ENCODE measurements at regions not wholly inside any gene's neighbourhood (a gene's known extent, or its start where the extent isn't known, plus 50 kb on each side); places are given as distances from the start of the nearest gene placed in this dataset.
"Not testable (repeated sequence)": the region's sequence is repeated elsewhere in the genome, so short reads cannot be mapped to it uniquely, and the experiment has no call there.

GRCh38 chrX:40867352-40867751 is 132.0 kb upstream of the MED14 start:
- no peak overlapping the region for H3K27ac Mint-ChIP-seq (ENCODE audit: unreplicated experiment)
- H3K36me3 Mint-ChIP-seq (ENCODE audit: low read depth, unreplicated experiment), result peaks cover 4% of the 10 kb centered on the region
- H3K4me1 Mint-ChIP-seq (ENCODE audit: unreplicated experiment), result no peaks in the 10 kb centered on the region
- no peak for DNase-seq (ENCODE audit: low spot score)
- H3K27me3 Mint-ChIP-seq (ENCODE audit: unreplicated experiment), result no peaks in the 10 kb centered on the region
- TF ChIP-seq, protein P1, sequence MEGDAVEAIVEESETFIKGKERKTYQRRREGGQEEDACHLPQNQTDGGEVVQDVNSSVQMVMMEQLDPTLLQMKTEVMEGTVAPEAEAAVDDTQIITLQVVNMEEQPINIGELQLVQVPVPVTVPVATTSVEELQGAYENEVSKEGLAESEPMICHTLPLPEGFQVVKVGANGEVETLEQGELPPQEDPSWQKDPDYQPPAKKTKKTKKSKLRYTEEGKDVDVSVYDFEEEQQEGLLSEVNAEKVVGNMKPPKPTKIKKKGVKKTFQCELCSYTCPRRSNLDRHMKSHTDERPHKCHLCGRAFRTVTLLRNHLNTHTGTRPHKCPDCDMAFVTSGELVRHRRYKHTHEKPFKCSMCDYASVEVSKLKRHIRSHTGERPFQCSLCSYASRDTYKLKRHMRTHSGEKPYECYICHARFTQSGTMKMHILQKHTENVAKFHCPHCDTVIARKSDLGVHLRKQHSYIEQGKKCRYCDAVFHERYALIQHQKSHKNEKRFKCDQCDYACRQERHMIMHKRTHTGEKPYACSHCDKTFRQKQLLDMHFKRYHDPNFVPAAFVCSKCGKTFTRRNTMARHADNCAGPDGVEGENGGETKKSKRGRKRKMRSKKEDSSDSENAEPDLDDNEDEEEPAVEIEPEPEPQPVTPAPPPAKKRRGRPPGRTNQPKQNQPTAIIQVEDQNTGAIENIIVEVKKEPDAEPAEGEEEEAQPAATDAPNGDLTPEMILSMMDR (IDR thresholded peaks at IDR 0.05; ENCODE audit: unreplicated experiment), result no peak
- H3K4me3 Mint-ChIP-seq (ENCODE audit: unreplicated experiment), result no peak overlapping the region
- H3K9me3 Mint-ChIP-seq (ENCODE audit: unreplicated experiment), result no peaks in the 10 kb centered on the region

- peaks cover 1% of the 10 kb centered on the region for H3K36me3 Mint-ChIP-seq (ENCODE audit: low read depth, unreplicated experiment)
- TF ChIP-seq, protein P1 (IDR thresholded peaks at IDR 0.05; ENCODE audit: unreplicated experiment), result no peak
- no peaks in the 10 kb centered on the region for H3K9me3 Mint-ChIP-seq (ENCODE audit: unreplicated experiment)
- H3K27me3 Mint-ChIP-seq (ENCODE audit: unreplicated experiment), result no peaks in the 10 kb centered on the region
- H3K4me1 Mint-ChIP-seq (ENCODE audit: unreplicated experiment), result no peaks in the 10 kb centered on the region
- H3K27ac Mint-ChIP-seq (ENCODE audit: unreplicated experiment), result no peak overlapping the region
- H3K4me3 Mint-ChIP-seq (ENCODE audit: unreplicated experiment), result no peak overlapping the region
- DNase-seq (ENCODE audit: low spot score), result no peak
Observed at GRCh38 chrX:40868868-40869267, 133.5 kb upstream of the MED14 start.

DNA sequence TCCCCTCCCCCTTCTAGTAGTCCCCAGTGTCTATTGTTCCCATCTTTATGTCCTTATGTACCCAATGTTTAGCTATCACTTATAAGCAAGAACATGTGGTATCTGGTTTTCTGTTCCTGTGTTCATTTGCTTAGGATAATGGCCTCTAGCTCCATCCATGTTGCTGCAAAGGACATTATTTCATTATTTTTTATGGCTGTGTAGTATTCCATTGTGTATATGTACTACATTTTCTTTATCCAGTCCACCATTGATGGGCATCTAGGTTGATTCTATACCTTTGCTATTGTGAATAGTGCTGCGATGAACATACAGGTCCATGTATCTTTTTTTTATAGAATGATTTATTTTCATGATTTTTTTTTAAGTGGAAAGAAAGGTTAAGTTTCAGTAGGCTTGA is 135.6 kb upstream of the MED14 start:
- DNase-seq (ENCODE audit: low spot score); H3K27ac Mint-ChIP-seq (ENCODE audit: unreplicated experiment); H3K4me1 Mint-ChIP-seq (ENCODE audit: unreplicated experiment); H3K27me3 Mint-ChIP-seq (ENCODE audit: unreplicated experiment); H3K4me3 Mint-ChIP-seq (ENCODE audit: unreplicated experiment); H3K9me3 Mint-ChIP-seq (ENCODE audit: unreplicated experiment); H3K36me3 Mint-ChIP-seq (ENCODE audit: low read depth, unreplicated experiment): not testable (repeated sequence)

DNA sequence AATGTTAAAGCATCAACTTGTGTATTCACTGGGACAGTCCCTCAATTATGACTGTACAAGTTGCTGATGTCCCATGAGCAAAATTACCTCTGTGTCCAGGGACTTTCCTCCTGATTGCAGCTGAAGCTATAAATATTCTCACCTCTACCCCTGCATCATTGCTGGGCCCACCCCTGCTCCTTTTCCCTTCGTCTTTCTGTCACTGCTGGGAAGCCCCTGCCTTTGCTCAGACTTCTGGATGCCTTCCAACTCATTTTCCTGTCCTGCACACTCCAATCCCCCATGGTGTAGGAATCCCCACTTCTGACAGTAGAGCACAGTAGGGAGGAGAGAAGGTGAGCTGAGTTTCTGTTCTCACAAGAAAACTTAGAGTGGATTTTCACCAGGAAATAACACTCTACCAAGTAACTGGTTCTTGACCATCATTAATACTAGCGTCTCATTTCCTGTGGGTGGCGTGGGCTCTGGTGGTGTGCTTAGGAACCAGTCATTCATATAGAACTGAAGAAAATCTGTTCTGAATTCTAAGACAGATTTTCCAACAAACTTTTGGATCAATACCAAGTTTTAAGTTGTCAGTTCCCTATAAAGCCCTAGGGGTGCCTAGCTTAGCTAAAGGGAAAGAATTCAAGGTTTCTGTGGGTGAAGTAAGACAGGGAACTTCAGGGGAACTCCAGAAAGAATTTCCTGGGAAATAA is 136.2 kb upstream of the MED14 start:
- DNase-seq (ENCODE audit: low spot score), result no peak
- H3K9me3 Mint-ChIP-seq (ENCODE audit: unreplicated experiment), result no peaks in the 10 kb centered on the region
- no peak overlapping the region for H3K27ac Mint-ChIP-seq (ENCODE audit: unreplicated experiment)
- H3K27me3 Mint-ChIP-seq (ENCODE audit: unreplicated experiment), result no peaks in the 10 kb centered on the region
- no peaks in the 10 kb centered on the region for H3K36me3 Mint-ChIP-seq (ENCODE audit: low read depth, unreplicated experiment)
- TF ChIP-seq, protein P1 (IDR thresholded peaks at IDR 0.05; ENCODE audit: unreplicated experiment), result no peak
- H3K4me1 Mint-ChIP-seq (ENCODE audit: unreplicated experiment), result no peaks in the 10 kb centered on the region
- no peak overlapping the region for H3K4me3 Mint-ChIP-seq (ENCODE audit: unreplicated experiment)

DNA sequence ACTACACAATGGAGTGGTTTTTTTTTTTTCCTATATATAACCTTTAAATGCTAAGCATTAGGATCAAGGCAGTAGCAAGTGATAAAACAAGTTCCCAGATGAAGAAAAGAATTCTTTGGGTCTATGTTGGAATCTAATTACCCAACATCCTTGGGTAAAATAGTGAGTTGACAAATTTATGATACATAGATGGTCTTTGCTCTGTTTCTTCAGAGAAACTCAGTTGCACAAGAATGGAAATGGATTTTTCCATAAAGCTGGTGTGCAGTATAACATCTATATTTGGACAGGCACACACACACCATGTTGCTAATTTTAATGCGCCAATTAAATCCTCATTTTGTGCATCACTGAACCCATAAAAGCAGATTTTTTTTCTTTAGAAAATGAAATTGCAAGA is 137.0 kb upstream of the MED14 start:
- Mint-ChIP-seq H3K36me3 (ENCODE audit: low read depth, unreplicated experiment) (no peaks in the 10 kb centered on the region), H3K27me3 (ENCODE audit: unreplicated experiment) (no peaks in the 10 kb centered on the region), H3K27ac (ENCODE audit: unreplicated experiment) (no peak overlapping the region), H3K4me3 (ENCODE audit: unreplicated experiment) (no peak overlapping the region), H3K4me1 (ENCODE audit: unreplicated experiment) (no peaks in the 10 kb centered on the region), H3K9me3 (ENCODE audit: unreplicated experiment) (no peaks in the 10 kb centered on the region)
- TF ChIP-seq, protein P1 (IDR thresholded peaks at IDR 0.05; ENCODE audit: unreplicated experiment), result no peak
- no peak for DNase-seq (ENCODE audit: low spot score)
